GM19043 (cell line): ENCODE measurements at regions not wholly inside any gene's neighbourhood (a gene's known extent, or its start where the extent isn't known, plus 50 kb on each side); places are given as distances from the start of the nearest gene placed in this dataset.

Source experiments
- ATAC-seq: cut with Tn5 transposase; IDR thresholded peaks from one replicate; pipeline ENCODE4 v1.9.1; 2021; ENCODE audit warnings: low read depth; ENCODE audit not compliant: unreplicated experiment

DNA sequence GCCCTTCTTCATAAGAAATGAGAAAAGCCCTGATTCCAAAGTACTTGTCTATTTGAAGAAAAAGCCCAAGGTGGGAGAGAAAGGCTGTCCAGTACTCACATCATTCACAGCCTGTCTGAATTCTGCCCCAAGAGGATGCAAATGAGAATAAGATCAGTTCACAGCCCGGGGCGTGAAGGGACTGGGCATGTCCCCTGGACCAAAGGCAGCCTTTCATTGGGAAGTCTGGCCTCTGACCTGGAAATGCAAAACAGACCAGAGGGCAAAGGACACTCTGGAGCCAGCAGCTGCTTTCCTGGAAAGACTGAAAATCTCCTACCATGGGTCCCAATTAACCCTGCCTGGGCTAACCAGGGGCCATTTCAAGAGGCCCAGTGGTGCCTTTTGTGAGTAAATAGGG is 191.2 kb upstream of the PELI2 start:
- ATAC-seq: no peak

DNA sequence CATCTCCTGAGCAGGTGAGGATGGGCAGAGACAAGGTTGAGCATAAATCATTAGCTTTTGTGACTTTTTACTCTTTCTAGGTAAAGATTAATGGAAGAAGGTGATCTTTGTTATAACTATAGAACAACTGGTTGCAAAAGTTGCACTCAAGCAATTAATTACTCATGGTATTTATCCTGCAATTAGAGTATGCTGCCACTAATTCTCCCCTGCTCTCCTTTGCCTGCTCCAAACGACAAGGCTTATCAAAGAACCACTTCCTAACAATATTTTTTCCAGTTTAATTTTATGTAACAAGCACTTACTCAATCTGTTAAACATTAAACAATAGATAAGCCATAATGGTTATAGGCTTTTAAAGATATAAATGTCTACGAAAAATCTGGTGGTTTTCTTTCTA is 189.9 kb upstream of the PELI2 start:
- no peak for ATAC-seq

DNA sequence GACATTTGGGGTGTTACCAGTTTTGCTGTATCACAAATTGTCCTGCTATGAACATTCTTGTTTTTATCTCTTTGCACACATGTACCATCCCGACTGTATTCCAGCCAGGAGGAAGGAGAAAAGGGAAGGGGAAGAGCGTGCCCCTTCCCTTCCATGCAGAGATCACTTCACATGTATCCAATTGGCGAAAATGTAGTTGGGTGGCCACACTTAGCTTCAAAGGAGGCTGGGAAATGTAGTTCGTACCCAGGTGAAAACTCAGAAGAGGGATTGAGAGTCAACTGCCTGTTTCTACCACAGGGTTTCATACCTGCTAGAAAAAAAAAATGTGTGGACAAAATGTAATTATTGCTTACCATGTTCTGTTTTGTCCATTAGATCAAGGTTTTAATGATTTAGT is 189.1 kb upstream of the PELI2 start:
- ATAC-seq: no peak

DNA sequence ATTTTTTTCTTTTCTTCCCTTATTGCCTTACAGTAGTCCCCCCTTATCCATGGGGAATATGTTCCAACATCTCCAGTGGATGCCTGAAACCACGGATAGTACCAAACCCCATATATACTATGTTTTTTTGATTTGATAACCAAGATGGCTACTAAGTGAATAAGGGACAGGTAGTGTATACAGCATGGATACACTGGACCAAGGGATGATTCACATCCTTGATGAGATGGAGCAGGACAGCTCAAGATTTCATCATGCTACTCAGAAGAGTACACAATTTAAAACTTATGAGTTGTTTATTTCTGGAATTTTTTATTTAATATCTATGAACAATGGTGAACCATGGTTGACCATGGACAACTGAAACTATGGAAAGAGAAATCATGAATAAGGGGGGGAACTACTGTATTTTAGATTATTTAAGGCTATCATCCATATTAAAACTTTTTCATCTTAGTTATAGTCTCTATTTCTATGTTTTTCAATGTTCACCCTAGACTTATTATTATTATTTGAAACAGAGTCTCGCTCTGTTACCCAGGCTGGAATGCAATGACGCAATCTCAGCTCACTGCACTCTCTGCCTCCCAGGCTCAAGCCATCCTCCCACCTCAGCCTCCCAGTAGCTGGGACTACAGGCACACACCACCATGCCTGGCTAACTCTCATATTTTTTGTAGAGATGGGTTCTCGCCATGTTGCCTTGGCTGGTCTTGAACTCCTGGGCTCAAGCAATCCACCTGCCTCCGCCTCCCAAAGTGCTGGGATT is 188.0 kb upstream of the PELI2 start:
- no peak for ATAC-seq

DNA sequence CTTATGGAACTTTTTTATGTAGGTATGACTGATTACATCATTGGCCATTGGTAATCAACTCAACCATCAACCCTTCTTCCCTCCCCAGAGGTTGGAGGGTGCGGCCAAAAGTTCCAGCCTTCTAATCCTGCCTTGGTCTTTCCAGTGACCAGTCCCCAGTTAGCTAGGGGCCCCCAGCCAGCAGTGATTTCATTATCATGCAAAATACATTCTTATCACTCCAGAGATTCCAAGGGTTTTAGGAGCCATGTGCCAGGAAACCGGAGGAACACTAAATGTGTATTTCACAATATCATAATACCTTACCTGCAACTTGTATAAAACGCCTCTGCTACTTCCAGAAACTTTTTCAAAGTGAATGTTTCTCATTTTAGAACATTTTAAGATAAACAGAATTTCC is 181.5 kb upstream of the PELI2 start:
- no peak for ATAC-seq

DNA sequence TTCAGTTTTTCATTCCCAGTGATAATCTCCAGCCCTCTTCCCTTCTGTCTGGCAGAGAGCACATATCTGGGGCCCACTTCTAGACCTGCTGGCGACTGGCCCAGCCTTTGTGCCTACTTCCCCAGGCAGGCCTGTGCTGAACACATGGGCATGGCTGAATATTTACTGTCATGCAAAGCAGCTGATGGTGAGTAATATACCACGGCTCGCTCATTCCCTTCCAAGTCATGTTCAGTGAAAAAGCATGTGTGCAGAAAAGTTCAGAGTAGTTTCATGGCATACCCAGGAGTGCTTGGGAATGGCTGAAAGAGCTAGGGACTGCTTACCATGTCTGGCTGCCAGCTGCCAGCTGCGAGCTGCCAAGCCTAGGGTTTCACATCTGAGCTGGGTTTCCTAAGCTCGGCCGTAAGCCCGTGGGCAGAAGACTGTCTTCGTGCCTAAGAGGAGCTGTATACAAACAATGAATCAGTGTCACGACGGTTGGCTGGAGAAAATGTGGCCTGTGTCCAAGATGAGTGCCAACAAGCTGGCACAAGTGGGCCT is 179.9 kb upstream of the PELI2 start:
- no peak for ATAC-seq

DNA sequence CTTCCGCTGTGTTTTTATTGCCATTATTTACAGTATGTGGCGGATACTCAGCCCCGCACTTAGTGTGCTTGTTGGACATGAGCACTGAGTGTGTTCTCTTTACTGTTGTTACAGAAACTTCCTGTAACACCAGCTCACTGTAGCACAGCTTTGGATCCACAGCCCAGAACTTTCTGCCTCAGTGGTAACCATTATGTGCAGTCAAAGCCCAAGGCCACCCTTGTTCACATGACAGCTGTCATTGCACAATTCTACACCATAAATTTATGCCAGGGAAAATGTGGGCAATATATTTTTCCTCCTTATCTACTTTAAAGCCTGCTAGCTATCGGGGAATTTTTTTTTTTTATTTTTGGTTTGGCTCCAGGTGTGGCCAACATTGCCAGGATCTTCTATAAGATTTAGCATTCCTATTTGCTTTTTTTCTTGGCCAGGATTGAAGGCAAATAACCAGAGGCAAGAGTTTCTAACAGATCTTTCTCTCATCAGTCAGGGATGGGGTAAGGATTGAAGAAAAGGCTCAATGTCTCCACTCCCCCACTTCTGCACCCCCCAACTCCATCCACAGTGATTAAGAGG is 176.0 kb upstream of the PELI2 start:
- ATAC-seq: no peak

DNA sequence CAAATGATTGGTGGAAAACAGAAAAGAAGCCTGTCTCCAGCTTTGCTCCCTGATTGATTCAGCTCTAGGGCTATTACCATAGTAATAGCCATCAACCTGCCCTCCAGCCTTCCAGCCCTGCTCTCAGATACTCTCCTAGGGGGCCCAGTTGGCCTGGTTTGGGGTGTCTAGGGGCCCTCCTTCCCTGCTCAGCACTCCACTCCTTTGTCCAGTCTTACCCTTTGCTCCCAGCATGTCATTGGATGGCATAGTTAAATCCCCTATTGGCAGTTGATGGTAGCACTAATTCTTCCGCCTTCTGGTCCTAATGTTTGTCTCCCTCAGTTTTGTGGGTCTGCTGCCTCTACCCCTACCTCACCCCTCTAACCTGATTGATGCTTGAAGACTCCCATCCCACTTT is 175.4 kb upstream of the PELI2 start:
- no peak for ATAC-seq

DNA sequence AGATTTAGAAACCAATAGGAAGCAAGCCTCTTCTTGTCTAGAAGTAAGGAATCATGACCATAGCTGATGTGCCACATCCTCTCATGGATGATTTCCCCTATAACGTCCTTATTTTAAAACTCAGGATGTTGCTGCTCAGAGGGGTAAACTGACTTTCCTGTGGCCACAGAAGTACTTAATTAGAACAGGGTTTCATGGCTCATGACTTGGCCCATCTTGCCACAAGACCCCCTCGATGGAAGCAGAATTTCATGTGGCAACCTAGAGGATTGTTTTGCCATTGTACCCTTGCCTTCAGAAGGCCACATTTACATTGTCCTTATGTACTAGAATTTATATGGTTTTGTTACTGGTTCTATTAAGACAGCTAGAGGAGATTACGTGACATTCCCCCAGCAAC is 173.5 kb upstream of the PELI2 start:
- no peak for ATAC-seq

DNA sequence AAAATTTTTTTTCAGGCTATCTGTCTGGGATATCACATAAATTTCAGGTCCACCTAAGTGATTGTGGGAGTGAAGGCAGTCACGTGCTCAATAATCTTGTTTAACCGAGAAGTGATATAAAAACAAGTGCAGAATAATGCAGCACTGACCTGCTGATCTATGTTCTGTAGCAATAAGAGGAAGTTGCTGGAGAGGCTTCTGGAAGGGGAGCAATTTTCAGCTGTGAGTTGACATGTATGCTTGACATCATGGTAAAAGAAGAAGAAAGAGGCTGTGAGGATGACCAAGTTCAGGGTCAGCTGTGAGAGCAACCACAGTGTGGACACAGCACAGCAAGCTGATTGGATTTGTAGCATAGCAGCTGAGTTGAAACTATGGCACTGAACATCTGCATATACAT is 172.0 kb upstream of the PELI2 start:
- ATAC-seq: no peak

DNA sequence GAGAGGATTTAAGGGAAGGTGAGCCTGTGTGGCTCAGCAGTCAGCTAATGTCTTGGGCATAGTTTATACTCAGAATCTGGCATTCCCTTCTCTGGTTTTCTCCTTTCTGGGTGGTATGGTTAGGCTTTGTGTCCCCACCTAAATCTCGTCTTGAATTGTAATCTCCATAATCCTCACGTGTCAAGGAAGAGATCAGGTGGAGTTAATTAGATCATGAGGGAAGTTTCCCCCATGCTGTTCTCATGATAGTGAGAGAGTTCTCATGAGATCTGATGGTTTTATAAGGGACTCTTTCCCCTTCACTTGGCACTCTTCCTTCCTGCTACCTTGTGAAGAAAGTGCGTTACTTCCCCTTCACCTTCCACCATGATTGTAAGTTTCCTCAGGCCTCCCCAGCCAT is 169.8 kb upstream of the PELI2 start:
- ATAC-seq: no peak

DNA sequence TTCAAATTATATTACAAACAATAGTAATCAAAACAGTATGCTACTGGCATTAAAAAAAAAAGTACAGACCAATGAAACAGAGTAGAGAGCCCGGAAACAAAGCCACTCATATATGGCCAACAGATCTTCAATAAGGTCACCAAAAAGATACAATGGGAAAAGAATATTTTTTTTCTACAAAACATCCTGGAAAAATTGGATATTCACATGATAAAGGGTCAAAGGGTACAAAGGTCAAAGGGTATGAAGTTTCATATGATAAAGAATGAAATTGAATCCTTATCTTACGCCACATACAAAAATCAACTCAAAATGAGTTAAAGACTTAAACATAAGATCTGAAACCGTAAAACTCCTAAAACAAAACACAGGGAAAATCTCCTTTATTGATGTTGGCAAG is 168.5 kb upstream of the PELI2 start:
- no peak for ATAC-seq

DNA sequence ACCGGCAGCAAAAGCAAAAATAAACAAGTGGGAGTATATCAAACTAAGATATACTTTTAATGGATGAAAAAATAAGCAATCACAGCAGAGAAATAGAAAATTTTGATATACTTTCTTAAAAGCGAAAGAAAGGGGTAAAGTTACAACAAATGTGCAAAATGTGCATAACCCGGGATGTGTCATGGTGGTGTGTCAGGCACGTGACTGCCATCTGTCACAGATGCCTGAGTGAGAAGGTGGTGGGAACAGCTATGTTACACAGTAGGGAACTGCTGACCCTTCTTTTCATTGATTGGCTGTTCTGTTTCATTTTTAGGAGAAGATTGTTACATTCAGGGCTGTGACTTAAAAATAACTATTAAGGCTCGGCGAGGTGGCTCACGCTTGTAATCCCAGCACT is 168.1 kb upstream of the PELI2 start:
- no peak for ATAC-seq

DNA sequence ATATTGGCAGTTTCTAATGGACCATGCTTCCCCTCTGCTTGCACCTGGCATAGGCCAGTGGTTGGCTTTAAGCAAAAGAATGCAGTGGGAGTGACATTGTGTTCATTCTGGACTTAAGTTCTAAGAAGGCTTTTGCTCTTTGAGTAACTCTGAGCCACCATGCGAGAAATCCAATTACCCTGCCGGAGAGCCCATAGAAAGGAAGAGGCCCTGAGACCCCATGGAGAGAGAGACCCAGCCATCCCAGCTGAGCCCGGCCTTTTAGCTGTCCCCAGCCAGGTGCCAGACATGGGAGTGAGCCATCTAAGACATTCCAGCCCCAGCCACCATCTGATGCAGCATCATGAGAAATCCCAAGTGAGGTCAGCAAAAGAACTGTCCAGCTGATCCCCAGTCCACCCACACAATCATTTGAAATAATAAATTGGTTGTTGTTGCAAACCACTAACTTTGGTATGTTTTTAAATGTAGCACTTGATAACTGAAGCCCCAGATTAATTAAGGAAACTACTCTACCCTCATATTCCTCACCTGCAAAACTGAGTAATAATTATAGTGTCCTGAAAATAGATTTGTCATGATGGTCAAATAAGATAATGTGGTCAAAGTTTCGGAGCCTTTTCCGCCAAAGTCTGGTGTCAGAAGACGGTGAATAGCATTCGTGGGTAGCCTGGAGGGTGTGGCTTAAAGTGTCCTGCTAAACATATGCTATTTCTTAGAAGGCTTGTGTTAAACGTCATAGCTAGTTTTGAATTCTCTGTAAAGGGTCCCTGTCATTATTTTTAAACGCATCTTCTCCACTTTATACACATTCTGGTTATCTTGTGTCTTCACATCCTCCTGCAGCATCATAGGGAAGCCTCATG is 166.6 kb upstream of the PELI2 start:
- ATAC-seq: no peak

DNA sequence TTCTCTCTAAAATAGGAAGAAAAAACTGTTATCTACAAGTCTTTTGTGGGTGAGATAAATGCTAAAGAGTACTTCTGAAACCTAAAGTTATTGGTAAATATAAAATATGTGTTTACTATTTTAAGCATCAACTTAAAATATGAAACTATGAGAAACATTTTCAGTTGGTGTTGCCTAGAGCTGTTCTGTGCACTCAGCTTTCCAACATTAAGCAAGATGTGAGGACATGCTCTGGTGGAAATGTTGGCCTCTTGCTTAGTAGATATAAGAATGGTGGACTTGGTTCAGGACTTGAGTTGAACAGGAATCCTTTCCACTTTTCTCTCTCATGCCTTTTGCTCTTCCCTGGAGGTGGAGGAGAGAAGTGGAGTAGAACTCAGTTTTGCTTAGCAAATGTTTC is 164.1 kb upstream of the PELI2 start:
- no peak for ATAC-seq

DNA sequence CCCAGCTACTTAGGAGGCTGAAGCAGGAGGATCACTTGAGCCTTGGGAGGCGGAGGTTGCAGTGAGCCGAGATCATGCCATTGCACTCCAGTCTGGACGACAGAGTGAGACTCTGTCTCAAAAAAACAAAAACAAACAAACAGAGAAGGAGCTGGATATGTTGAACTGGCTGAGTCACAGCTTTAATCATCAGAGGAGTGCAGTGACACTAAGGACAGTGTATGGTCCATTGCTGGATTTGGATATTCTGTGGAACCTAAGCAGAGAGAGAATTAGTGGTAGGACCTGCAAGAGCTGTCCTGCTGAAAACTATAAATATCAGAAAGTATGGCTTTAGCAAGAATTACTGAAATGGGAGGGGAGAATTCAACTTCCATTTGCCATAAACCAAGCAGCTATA is 163.0 kb upstream of the PELI2 start:
- no peak for ATAC-seq

DNA sequence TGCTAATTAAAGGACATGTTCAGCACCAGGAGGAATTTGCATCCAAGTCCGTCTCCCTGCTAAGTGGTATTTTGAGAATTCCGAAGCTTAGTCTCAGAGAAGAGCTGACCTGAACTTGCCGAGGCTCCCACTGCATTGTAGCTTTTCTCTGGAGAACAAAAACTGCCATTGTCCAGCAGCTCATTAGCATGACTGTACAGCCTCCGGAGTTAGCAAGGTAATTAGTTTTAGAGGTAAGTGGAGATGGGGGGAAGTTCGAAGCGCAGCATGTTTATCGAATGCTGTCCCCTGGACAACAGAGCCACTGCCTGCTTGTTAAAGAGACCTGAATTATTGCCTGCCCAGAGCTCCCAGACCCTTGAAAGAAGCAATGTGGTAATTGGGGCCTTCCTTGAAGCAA is 160.3 kb upstream of the PELI2 start:
- ATAC-seq: no peak

DNA sequence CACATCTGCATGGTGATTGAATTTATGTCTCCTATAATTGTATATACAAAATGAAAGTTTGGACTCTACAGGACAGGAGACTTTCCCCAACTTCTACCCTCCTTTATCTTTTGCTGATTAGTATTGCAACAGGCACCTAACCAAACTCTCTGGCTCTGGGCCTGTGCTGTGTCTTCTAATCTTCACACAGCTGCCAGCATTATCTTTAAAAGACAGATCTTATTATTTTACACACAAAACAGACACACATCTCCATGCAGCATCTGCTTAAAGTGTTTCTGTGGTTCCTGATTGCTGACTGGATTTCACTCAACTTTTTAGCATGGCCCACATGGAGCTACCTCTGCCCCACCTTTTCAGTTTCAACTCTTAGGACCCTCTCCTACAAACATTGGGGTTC is 154.9 kb upstream of the PELI2 start:
- ATAC-seq: no peak

DNA sequence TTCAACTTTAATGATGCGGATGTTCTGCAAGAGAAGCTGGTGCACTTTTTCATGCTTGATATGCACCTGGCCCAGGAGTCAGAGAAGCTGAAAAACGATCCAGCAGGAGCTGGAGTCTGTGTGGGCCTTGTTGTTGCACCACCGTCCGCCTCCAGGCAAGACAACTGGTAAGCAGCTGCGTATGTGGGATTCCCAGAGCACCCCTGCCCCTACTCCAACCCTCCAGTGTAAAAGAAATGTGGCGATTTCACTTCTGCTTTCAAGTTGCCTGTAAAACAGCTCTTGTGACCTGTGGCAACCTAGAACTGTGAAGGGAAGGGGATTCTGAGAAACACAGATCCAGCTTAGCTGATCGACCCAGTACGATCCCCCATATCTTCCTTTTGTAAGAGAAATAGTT is 154.1 kb upstream of the PELI2 start:
- no peak for ATAC-seq

DNA sequence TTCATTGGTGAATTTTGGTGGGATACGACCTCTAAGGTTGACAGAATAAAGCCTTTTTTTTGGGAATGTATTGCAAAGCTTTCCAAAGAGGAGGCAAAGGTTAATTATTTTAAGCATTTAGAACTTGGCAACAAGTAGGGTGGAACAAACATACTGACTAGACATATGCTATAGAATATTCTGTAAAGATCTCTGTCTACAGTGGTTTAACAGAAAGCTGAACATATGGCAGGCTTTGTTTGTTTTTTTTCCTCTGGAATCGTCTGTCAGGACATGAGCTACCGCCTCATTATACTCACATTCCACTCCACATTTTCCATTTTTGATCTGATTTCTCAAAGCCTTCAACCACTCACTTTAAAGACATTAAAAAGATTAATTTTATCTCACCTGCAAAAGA is 153.4 kb upstream of the PELI2 start:
- ATAC-seq: no peak

DNA sequence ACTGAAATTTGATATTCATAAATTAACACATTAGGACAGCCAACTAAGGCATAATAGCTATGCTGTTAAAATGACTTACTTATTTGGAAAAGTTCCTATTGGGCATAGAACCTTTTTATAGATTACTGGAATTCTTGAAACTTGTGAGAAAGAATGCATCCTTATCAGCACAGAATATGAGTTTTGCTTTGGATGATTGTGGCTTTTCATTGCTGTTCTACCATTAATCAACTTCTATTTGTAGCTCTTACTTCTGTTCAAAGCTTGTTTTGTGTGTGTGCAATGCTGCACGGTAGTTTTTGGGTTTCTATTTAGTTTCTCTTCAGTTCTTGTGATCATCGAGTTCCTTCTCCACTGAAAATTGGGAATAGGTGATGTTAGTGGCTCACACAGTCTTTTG is 152.4 kb upstream of the PELI2 start:
- ATAC-seq: no peak

DNA sequence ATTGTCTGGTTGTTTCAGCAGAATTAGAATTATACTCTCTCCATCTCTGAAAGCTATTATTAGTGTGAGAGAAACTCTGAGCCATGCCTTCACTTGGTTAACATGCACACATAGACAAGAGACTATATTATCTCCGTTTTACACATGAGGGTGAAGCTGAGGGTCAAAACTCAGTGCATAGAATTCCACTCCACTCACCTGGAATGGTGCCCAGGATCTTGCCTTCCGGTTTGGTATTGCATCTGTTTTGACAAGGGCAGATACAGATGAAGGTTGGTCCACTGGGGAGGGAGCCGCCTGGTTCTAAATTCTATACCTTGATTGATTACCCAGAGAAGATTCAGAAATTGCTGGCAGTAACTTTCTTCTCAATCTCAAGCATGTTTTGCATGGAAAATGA is 149.5 kb upstream of the PELI2 start:
- ATAC-seq: no peak
